ENCODE measurements at regions not wholly inside any gene's neighbourhood (a gene's known extent, or its start where the extent isn't known, plus 50 kb on each side); places are given as distances from the start of the nearest gene placed in this dataset.

DNA sequence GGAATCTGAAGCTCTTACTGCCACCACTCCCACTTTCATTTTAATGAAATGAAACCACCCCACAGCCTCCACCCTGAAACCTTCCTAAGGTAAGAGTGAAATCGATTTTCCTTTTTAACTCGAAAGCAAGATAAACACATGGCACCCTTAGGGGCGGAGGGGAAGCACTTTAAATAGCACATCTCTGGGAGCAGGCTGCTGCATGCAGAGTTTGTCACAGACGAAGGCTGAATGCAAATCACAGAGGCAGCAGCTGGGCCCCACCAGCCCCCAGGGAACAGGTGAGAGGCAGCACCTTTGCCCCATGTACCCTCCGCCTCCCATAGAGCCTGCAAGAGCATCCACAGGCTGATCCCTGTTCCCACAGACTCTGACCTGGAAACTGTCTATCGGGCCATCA, 60.0 kb upstream of the GRIK3 start:
- CTCF ChIA-PET: no interaction called here
- intact Hi-C loops (cut with micrococcal nuclease): no loop called here
- no peak overlapping the region for H3K27ac ChIP-seq (ENCODE audit: low read length in 2 of 2)
- Mint-ChIP-seq H3K4me1 (peaks cover 25% of the 10 kb centered on the region), H3K4me3 (peak overlapping the region; percentile 35), H3K9me3 (ENCODE audit: insufficient read depth) (no peaks in the 10 kb centered on the region), H3K27ac (peak overlapping the region; percentile 65), H3K27me3 (peaks cover 8% of the 10 kb centered on the region)
- WGBS (ENCODE audit: insufficient coverage): 63% methylated on average over 4 of the region's 6 CpGs
- peaks cover 0 to 3% (median 0%) of the 10 kb centered on the region in 4 experiments for H3K27me3 ChIP-seq (replicated peaks in 1 of 4; ENCODE audit: control extremely low read depth in 1 of 4, control insufficient read depth in 3 of 4, insufficient read depth in 4 of 4, low read length in 3 of 4)
- peak overlapping the region; percentile 42 for H3K4me2 ChIP-seq (replicated peaks; ENCODE audit: low read depth, low read length, poor library complexity, severe bottlenecking)
- H3K79me2 ChIP-seq (ENCODE audit: control insufficient read depth, insufficient read depth, low read length): no peaks in the 10 kb centered on the region
- no peak overlapping the region for H2AFZ ChIP-seq (ENCODE audit: insufficient read depth, low read depth, low read length, poor library complexity, severe bottlenecking)
- peaks cover 9 to 20% of the 10 kb centered on the region in 2 donors for H3K4me1 ChIP-seq (ENCODE audit: control insufficient read depth in 2 of 2, insufficient read depth in 2 of 2, low read length in 2 of 2)
- H3K4me3 ChIP-seq (ENCODE audit: control extremely low read depth in 1 of 5, extremely low read depth in 1 of 5, insufficient read depth in 1 of 5, low read depth in 2 of 5, low read length in 4 of 5): no peak overlapping the region
- DNase-seq (peak; percentile 29), ATAC-seq (ENCODE audit: low read depth) (peak; percentile 36)
- H3K9ac ChIP-seq (ENCODE audit: low read length): no peak overlapping the region
- TF ChIP-seq EZH2 (IDR thresholded peaks at IDR 0.05; ENCODE audit: borderline replicate concordance, insufficient read depth, low read depth, low read length, poor library complexity, severe bottlenecking): no peak
- TF ChIP-seq, protein P1, sequence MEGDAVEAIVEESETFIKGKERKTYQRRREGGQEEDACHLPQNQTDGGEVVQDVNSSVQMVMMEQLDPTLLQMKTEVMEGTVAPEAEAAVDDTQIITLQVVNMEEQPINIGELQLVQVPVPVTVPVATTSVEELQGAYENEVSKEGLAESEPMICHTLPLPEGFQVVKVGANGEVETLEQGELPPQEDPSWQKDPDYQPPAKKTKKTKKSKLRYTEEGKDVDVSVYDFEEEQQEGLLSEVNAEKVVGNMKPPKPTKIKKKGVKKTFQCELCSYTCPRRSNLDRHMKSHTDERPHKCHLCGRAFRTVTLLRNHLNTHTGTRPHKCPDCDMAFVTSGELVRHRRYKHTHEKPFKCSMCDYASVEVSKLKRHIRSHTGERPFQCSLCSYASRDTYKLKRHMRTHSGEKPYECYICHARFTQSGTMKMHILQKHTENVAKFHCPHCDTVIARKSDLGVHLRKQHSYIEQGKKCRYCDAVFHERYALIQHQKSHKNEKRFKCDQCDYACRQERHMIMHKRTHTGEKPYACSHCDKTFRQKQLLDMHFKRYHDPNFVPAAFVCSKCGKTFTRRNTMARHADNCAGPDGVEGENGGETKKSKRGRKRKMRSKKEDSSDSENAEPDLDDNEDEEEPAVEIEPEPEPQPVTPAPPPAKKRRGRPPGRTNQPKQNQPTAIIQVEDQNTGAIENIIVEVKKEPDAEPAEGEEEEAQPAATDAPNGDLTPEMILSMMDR (IDR thresholded peaks at IDR 0.05): no peak
- no peaks in the 10 kb centered on the region for H3K36me3 ChIP-seq (replicated peaks in 1 of 2; ENCODE audit: control extremely low read depth in 1 of 2, control insufficient read depth in 1 of 2, extremely low read depth in 1 of 2, insufficient read depth in 2 of 2, low read length in 1 of 2)
- peaks cover 0 to 3% (median 0%) of the 10 kb centered on the region in 3 donors for H3K9me3 ChIP-seq (ENCODE audit: control extremely low read depth in 1 of 3, control insufficient read depth in 2 of 3, insufficient read depth in 1 of 3, low read length in 2 of 3)
- POLR2A ChIA-PET: no interaction called here
- H4K20me1 ChIP-seq (ENCODE audit: control insufficient read depth, insufficient read depth, low read length, poor library complexity, severe bottlenecking): no peaks in the 10 kb centered on the region

DNA sequence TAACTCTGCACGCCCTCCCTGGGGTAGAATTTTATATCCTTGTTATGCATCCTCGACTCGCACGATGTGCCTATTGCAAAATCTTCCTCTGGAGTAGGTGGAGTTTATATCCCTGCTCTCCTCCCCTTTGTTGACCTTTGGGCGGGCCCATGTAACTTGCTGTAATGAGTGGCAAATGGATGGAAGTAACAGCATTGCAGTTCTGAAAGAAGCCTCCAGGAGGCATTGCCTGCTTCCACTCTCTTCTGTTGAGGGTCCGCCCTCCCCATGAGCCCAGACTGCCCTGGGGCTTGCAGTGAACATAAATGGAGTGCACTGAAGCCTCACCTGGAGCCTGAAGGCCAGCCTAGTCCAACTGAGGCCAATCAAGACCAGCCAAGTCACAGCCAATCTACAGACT, 62.2 kb upstream of the GRIK3 start:
- Histone ChIP-seq H3K4me2 (replicated peaks; ENCODE audit: low read depth, low read length, poor library complexity, severe bottlenecking) (no peak overlapping the region), H3K79me2 (ENCODE audit: control insufficient read depth, insufficient read depth, low read length) (no peaks in the 10 kb centered on the region), H3K4me3 (ENCODE audit: control extremely low read depth in 1 of 5, extremely low read depth in 1 of 5, insufficient read depth in 1 of 5, low read depth in 2 of 5, low read length in 4 of 5) (no peak overlapping the region), H3K36me3 (replicated peaks in 1 of 2; ENCODE audit: control extremely low read depth in 1 of 2, control insufficient read depth in 1 of 2, extremely low read depth in 1 of 2, insufficient read depth in 2 of 2, low read length in 1 of 2) (no peaks in the 10 kb centered on the region), H3K9ac (ENCODE audit: low read length) (no peak overlapping the region), H3K27me3 (replicated peaks in 1 of 4; ENCODE audit: control extremely low read depth in 1 of 4, control insufficient read depth in 3 of 4, insufficient read depth in 4 of 4, low read length in 3 of 4) (peaks cover 0 to 7% (median 0%) of the 10 kb centered on the region in 4 experiments), H3K27ac (ENCODE audit: low read length in 2 of 2) (no peak overlapping the region), H4K20me1 (ENCODE audit: control insufficient read depth, insufficient read depth, low read length, poor library complexity, severe bottlenecking) (no peaks in the 10 kb centered on the region), H2AFZ (ENCODE audit: insufficient read depth, low read depth, low read length, poor library complexity, severe bottlenecking) (no peak overlapping the region), H3K4me1 (ENCODE audit: control insufficient read depth in 2 of 2, insufficient read depth in 2 of 2, low read length in 2 of 2) (peaks cover 9 to 20% of the 10 kb centered on the region in 2 donors), H3K9me3 (ENCODE audit: control extremely low read depth in 1 of 3, control insufficient read depth in 2 of 3, insufficient read depth in 1 of 3, low read length in 2 of 3) (peaks cover 0 to 3% (median 0%) of the 10 kb centered on the region in 3 donors)
- H3K27ac Mint-ChIP-seq: no peak overlapping the region
- DNase-seq (no peak), ATAC-seq (ENCODE audit: low read depth) (no peak)
- ChIA-PET POLR2A (no interaction called here), CTCF (no interaction called here)
- H3K4me3 Mint-ChIP-seq: no peak overlapping the region
- peaks cover 8% of the 10 kb centered on the region for H3K27me3 Mint-ChIP-seq
- intact Hi-C loops (cut with micrococcal nuclease): no loop called here
- H3K9me3 Mint-ChIP-seq (ENCODE audit: insufficient read depth): no peaks in the 10 kb centered on the region
- TF ChIP-seq, protein P1 (IDR thresholded peaks at IDR 0.05): no peak
- TF ChIP-seq EZH2 (IDR thresholded peaks at IDR 0.05; ENCODE audit: borderline replicate concordance, insufficient read depth, low read depth, low read length, poor library complexity, severe bottlenecking): no peak
- WGBS (ENCODE audit: insufficient coverage): 73% methylated on average over 1 of the region's 6 CpGs
- peaks cover 25% of the 10 kb centered on the region for H3K4me1 Mint-ChIP-seq
